Liver (tissue), 8 donors: ENCODE measurements at regions not wholly inside any gene's neighbourhood (a gene's known extent, or its start where the extent isn't known, plus 50 kb on each side); places are given as distances from the start of the nearest gene placed in this dataset.

Source experiments
- DNase-seq: peaks from one replicate; pipeline ENCODE4 v3.0.0-alpha.2; 2017; ENCODE audit warnings: low spot score
- H3K27ac ChIP-seq, 2 donors: one replicate each; pipeline ENCODE4 v1.7.0; 2013; ENCODE audit warnings: inconsistent platforms in 2 of 2, low read length in 2 of 2, control low read depth in 1 of 2, low read depth in 1 of 2, mild to moderate bottlenecking in 1 of 2
- H3K27me3 ChIP-seq, 4 donors: one replicate each; pipeline versions ENCODE4 v1.6.1 to v1.7.0; 2013; ENCODE audit warnings: low read length in 3 of 4, inconsistent platforms in 1 of 4, mild to moderate bottlenecking in 1 of 4, moderate library complexity in 1 of 4; ENCODE audit not compliant: control insufficient read depth in 4 of 4, insufficient read depth in 4 of 4
- H3K36me3 ChIP-seq, 4 donors: one replicate each; pipeline versions ENCODE4 v1.6.1 to v1.7.0; 2013; ENCODE audit warnings: low read length in 3 of 4, mild to moderate bottlenecking in 3 of 4, low read depth in 1 of 4, moderate library complexity in 1 of 4; ENCODE audit not compliant: control insufficient read depth in 4 of 4, insufficient read depth in 3 of 4
- H3K4me1 ChIP-seq, 4 donors: one replicate each; pipeline versions ENCODE4 v1.6.1 to v1.7.0; 2013; ENCODE audit warnings: low read length in 3 of 4, mild to moderate bottlenecking in 3 of 4, moderate library complexity in 1 of 4; ENCODE audit not compliant: control insufficient read depth in 4 of 4, insufficient read depth in 4 of 4
- H3K4me3 ChIP-seq, 3 donors: one replicate each; pipeline versions ENCODE4 v1.6.1 to v1.7.0; 2013; ENCODE audit warnings: low read length in 3 of 3, control low read depth in 1 of 3, low read depth in 1 of 3, mild to moderate bottlenecking in 1 of 3
- H3K9ac ChIP-seq, 2 donors: one replicate each; pipeline ENCODE4 v1.7.0; 2013; ENCODE audit warnings: low read length in 2 of 2, mild to moderate bottlenecking in 2 of 2, moderate library complexity in 2 of 2, control low read depth in 1 of 2, low read depth in 1 of 2
- H3K9me3 ChIP-seq, 4 donors: one replicate each; pipeline versions ENCODE4 v1.6.1 to v1.7.0; 2013; ENCODE audit warnings: low read length in 3 of 4; ENCODE audit not compliant: control insufficient read depth in 4 of 4
- CTCF ChIP-seq: fragments of 150-350 bp; IDR thresholded peaks from 2 replicates; pipeline ENCODE4 v1.5.1; 2017; ENCODE audit warnings: improper control_type of control experiment, low read depth, low read length; ENCODE audit not compliant: missing input control
- EGR1 ChIP-seq, 2 donors: IDR thresholded peaks; 2 replicates each; pipeline ENCODE4 v1.6.1; 2016 to 2018; ENCODE audit warnings: antibody characterized with exemption in 2 of 2, low read depth in 2 of 2
- FOXA1 ChIP-seq: IDR thresholded peaks from 2 replicates; pipeline ENCODE4 v1.6.1; 2016; ENCODE audit warnings: antibody characterized with exemption
- FOXA2 ChIP-seq: IDR thresholded peaks from 2 replicates; pipeline ENCODE4 v1.6.1; 2016; ENCODE audit warnings: antibody characterized with exemption
- GABPA ChIP-seq, 2 donors: IDR thresholded peaks in 1 of 2; conservative IDR thresholded peaks in 1 of 2; 2 replicates each; pipeline ENCODE4 v1.6.1; 2016; ENCODE audit warnings: antibody characterized with exemption in 2 of 2, mild to moderate bottlenecking in 1 of 2, moderate library complexity in 1 of 2
- HNF4A ChIP-seq, 2 donors: conservative IDR thresholded peaks; 2 replicates each; pipeline ENCODE4 v1.6.1; 2016; ENCODE audit warnings: antibody characterized with exemption in 2 of 2, mild to moderate bottlenecking in 2 of 2
- HNF4G ChIP-seq: IDR thresholded peaks from 2 replicates; pipeline ENCODE4 v1.6.1; 2016; ENCODE audit warnings: antibody characterized with exemption
- JUND ChIP-seq, 2 donors: IDR thresholded peaks; 2 replicates each; pipeline ENCODE4 v1.6.1; 2016; ENCODE audit warnings: antibody characterized with exemption in 2 of 2
- MAX ChIP-seq: IDR thresholded peaks from 2 replicates; pipeline ENCODE4 v1.6.1; 2016; ENCODE audit warnings: antibody characterized with exemption
- NR2F2 ChIP-seq: IDR thresholded peaks from 2 replicates; pipeline ENCODE4 v1.6.1; 2016; ENCODE audit warnings: antibody characterized with exemption
- RAD21 ChIP-seq, 2 donors: IDR thresholded peaks; 2 replicates each; pipeline ENCODE4 v1.6.1; 2016; ENCODE audit warnings: antibody characterized with exemption in 2 of 2, mild to moderate bottlenecking in 2 of 2
- RXRA ChIP-seq, 2 donors: IDR thresholded peaks; 2 replicates each; pipeline ENCODE4 v1.6.1; 2017 to 2018; ENCODE audit warnings: antibody characterized with exemption in 2 of 2, mild to moderate bottlenecking in 1 of 2
- SP1 ChIP-seq: IDR thresholded peaks from 2 replicates; pipeline ENCODE4 v1.6.1; 2018; ENCODE audit warnings: antibody characterized with exemption, mild to moderate bottlenecking
- TAF1 ChIP-seq: conservative IDR thresholded peaks from 2 replicates; pipeline ENCODE4 v1.6.1; 2016; ENCODE audit warnings: antibody characterized with exemption, mild to moderate bottlenecking
- YY1 ChIP-seq: IDR thresholded peaks from 2 replicates; pipeline ENCODE4 v1.6.1; 2016; ENCODE audit warnings: antibody characterized with exemption, mild to moderate bottlenecking
- ZBTB33 ChIP-seq: IDR thresholded peaks from 2 replicates; pipeline ENCODE4 v1.6.1; 2016; ENCODE audit warnings: antibody characterized with exemption
- whole genome bisulfite sequencing: extraction: QIAGEN DNeasy Blood & Tissue Kit; methylation state at CpG from one replicate; pipeline ENCODE4 v1.1.7; 2013; 5-methylcytosine and 5-hydroxymethylcytosine counted together
- TF ChIP-seq, protein P1 (sequence below): IDR thresholded peaks from 2 replicates; pipeline ENCODE4 v1.6.1; 2016; ENCODE audit warnings: antibody characterized with exemption
- TF ChIP-seq, protein P2 (sequence below): IDR thresholded peaks from 2 replicates; pipeline ENCODE4 v1.6.1; 2016; ENCODE audit warnings: antibody characterized with exemption, mild to moderate bottlenecking
- donor health status: healthy.
- donor health status: healthy.
- donor health status: healthy.
- donor health status: healthy.
- donor health status: healthy.

DNA sequence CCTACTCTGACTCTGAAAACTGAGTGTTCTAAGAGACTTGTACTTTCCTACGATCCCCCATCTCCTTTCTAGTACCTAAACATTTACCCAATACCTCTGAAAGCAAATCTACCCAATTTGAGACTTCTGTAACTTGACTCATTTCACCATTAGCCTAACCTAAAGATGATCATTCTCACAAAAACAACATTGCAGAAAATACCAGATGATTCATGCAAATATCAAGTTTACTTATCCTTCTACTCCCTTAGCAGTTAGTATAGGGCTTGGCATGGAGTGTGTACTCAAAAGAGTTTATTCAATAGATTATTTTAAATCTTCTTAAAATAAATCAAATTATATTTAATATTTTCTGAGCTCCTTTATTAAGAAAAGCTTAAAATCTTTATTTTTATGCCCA is 89.6 kb downstream of the NR4A2 start:
- Histone ChIP-seq H3K36me3 (no peaks in the 10 kb centered on the region), H3K27me3 (no peaks in the 10 kb centered on the region), H3K9ac (no peak overlapping the region), H3K4me1 (no peaks in the 10 kb centered on the region), H3K4me3 (no peak overlapping the region), H3K9me3 (no peaks in the 10 kb centered on the region), H3K27ac (no peak overlapping the region)
- WGBS: 64% methylated on average over 1 of the region's 1 CpG
- DNase-seq: no peak
- TF ChIP-seq, protein P1, sequence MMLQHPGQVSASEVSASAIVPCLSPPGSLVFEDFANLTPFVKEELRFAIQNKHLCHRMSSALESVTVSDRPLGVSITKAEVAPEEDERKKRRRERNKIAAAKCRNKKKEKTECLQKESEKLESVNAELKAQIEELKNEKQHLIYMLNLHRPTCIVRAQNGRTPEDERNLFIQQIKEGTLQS: no peak
- TF ChIP-seq CTCF: no peak
- TF ChIP-seq YY1: no peak
- TF ChIP-seq NR2F2: no peak
- TF ChIP-seq ZBTB33: no peak
- TF ChIP-seq, protein P2, sequence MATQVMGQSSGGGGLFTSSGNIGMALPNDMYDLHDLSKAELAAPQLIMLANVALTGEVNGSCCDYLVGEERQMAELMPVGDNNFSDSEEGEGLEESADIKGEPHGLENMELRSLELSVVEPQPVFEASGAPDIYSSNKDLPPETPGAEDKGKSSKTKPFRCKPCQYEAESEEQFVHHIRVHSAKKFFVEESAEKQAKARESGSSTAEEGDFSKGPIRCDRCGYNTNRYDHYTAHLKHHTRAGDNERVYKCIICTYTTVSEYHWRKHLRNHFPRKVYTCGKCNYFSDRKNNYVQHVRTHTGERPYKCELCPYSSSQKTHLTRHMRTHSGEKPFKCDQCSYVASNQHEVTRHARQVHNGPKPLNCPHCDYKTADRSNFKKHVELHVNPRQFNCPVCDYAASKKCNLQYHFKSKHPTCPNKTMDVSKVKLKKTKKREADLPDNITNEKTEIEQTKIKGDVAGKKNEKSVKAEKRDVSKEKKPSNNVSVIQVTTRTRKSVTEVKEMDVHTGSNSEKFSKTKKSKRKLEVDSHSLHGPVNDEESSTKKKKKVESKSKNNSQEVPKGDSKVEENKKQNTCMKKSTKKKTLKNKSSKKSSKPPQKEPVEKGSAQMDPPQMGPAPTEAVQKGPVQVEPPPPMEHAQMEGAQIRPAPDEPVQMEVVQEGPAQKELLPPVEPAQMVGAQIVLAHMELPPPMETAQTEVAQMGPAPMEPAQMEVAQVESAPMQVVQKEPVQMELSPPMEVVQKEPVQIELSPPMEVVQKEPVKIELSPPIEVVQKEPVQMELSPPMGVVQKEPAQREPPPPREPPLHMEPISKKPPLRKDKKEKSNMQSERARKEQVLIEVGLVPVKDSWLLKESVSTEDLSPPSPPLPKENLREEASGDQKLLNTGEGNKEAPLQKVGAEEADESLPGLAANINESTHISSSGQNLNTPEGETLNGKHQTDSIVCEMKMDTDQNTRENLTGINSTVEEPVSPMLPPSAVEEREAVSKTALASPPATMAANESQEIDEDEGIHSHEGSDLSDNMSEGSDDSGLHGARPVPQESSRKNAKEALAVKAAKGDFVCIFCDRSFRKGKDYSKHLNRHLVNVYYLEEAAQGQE: no peak
- no peak for TF ChIP-seq RXRA (IDR thresholded peaks at IDR 0.05)
- no peak for TF ChIP-seq FOXA1
- no peak for TF ChIP-seq HNF4G
- no peak for TF ChIP-seq HNF4A (conservative IDR thresholded peaks at IDR 0.05)
- no peak for TF ChIP-seq SP1
- no peak for TF ChIP-seq GABPA (IDR thresholded peaks at IDR 0.05 in 1 of 2, conservative IDR thresholded peaks at IDR 0.05 in 1 of 2)
- TF ChIP-seq JUND (IDR thresholded peaks at IDR 0.05): no peak
- TF ChIP-seq FOXA2: no peak
- TF ChIP-seq RAD21 (IDR thresholded peaks at IDR 0.05): no peak
- TF ChIP-seq EGR1 (IDR thresholded peaks at IDR 0.05; ENCODE audit: low read depth in 2 of 2): no peak
- no peak for TF ChIP-seq MAX
- no peak for TF ChIP-seq TAF1
